Muscle layer of colon (tissue), 2 donors: ENCODE measurements at regions not wholly inside any gene's neighbourhood (a gene's known extent, or its start where the extent isn't known, plus 50 kb on each side); places are given as distances from the start of the nearest gene placed in this dataset.
"Not testable (repeated sequence)": the region's sequence is repeated elsewhere in the genome, so short reads cannot be mapped to it uniquely, and the experiment has no call there.

Source experiments
- H3K27ac ChIP-seq: one replicate; pipeline ENCODE4 v1.7.0; 2013; ENCODE audit warnings: low read depth, mild to moderate bottlenecking, low read length, moderate library complexity
- H3K27me3 ChIP-seq, 2 donors: one replicate each; pipeline ENCODE4 v1.7.0; 2013; ENCODE audit warnings: low read length in 2 of 2, mild to moderate bottlenecking in 2 of 2; ENCODE audit not compliant: insufficient read depth in 2 of 2, control insufficient read depth in 1 of 2
- H3K36me3 ChIP-seq: one replicate; pipeline ENCODE4 v1.7.0; 2013; ENCODE audit warnings: mild to moderate bottlenecking, low read length; ENCODE audit not compliant: insufficient read depth
- H3K4me1 ChIP-seq: one replicate; pipeline ENCODE4 v1.7.0; 2013; ENCODE audit warnings: mild to moderate bottlenecking, low read length; ENCODE audit not compliant: insufficient read depth
- H3K4me3 ChIP-seq, 2 donors: one replicate each; pipeline ENCODE4 v1.7.0; 2013; ENCODE audit warnings: low read length in 2 of 2, low read depth in 1 of 2, mild to moderate bottlenecking in 1 of 2, moderate library complexity in 1 of 2
- H3K9ac ChIP-seq: one replicate; pipeline ENCODE4 v1.7.0; 2013; ENCODE audit warnings: low read length
- H3K9me3 ChIP-seq: one replicate; pipeline ENCODE4 v1.7.0; 2013; ENCODE audit warnings: mild to moderate bottlenecking, low read length
- donor health status: abdominal sarcoma.
- donor health status: Adenocarcinoma of cecum.

GRCh38 chr1:121036792-121037191 lies 147.2 kb downstream of the PPIAL4A start:
- not testable (repeated sequence) for H3K9ac ChIP-seq, H3K4me3 ChIP-seq, H3K36me3 ChIP-seq, H3K27me3 ChIP-seq, H3K9me3 ChIP-seq, H3K27ac ChIP-seq, H3K4me1 ChIP-seq

GRCh38 chr1:121040974-121041373 lies 143.2 kb downstream of the FAM72B start:
- not testable (repeated sequence) for H3K4me3 ChIP-seq, H3K27me3 ChIP-seq, H3K9ac ChIP-seq, H3K27ac ChIP-seq, H3K9me3 ChIP-seq, H3K36me3 ChIP-seq, H3K4me1 ChIP-seq

DNA sequence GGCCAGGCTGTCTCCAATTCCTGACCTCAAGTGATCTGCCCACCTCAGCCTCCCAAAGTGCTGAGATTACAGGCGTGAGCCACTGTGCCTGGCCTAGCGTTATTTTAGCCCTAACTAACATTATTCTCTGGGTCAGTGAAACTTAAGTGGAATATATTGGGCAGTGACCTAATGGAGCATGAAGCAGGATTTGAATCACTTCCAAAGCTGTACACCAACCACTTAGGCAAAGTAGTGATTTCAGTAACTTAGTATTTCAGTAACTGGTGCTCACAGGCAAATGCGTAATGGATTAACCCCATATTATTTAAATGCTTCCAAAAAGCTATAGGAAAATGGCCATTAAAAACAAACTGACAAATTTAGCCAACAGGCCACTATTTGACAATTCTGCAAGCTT lies 142.6 kb downstream of the FAM72B start:
- not testable (repeated sequence) for H3K4me1 ChIP-seq, H3K9ac ChIP-seq, H3K36me3 ChIP-seq, H3K4me3 ChIP-seq, H3K27me3 ChIP-seq, H3K9me3 ChIP-seq, H3K27ac ChIP-seq

- H3K4me3 ChIP-seq, H3K4me1 ChIP-seq, H3K27me3 ChIP-seq, H3K27ac ChIP-seq, H3K9me3 ChIP-seq, H3K36me3 ChIP-seq, H3K9ac ChIP-seq: not testable (repeated sequence)
Observed at GRCh38 chr1:121042882-121043281, 141.3 kb downstream of the FAM72B start.

DNA sequence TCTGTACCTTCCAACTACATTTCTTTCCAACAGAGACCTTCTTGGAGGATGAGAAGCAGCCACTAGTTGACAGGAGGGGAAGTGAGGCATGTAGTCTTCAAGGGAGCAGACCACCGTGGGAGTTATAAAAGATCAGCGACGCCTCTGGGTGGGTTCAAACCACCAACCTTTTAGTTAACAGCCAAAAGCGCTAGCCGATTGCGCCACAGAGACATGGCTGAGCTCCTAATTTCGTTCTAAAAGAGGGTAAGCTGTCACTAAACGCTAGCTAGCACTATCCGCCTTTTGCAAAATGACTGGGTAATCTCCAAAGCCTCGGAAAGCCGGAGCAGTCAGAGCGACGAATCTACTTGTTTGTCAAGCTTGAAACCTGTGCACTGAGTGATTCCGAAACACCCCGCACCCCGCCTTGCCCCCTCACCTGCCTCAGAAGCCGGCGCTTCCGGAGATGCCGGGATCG lies 135.8 kb downstream of the FAM72B start:
- not testable (repeated sequence) for H3K27ac ChIP-seq, H3K9ac ChIP-seq, H3K27me3 ChIP-seq, H3K4me1 ChIP-seq, H3K4me3 ChIP-seq, H3K9me3 ChIP-seq, H3K36me3 ChIP-seq

DNA sequence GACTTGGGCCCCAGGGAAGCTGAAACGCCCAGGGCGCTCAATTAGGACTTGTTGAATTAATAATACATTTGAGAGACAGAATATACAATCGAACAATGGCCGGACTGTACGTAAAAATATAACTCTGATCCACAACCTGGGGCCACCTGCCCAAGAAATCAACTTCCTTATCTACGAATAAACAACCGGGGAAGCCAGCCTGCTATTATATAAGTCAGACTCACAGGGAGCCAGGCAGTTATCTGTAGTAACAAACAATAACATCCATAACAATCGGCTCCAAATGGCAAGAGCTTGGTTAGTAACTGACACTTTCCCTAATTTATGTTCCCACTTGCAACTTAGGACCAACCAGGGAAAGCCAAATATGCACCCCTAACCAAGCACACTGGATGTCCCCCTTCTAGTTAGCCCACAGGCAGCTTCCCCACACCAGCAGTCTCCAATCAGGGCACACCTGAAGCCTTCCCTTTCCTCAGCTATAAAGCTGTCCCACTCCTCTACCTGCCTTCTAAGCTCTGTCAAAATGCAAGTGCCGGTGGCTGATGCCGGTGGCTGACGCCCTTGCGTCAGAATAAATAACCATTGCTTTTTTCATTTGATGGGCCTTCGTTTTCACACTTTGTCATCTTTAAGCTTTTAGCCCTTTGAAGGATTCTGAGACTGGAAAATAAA lies 135.2 kb downstream of the FAM72B start:
- H3K27me3 ChIP-seq, H3K4me1 ChIP-seq, H3K9ac ChIP-seq, H3K36me3 ChIP-seq, H3K27ac ChIP-seq, H3K9me3 ChIP-seq, H3K4me3 ChIP-seq: not testable (repeated sequence)

DNA sequence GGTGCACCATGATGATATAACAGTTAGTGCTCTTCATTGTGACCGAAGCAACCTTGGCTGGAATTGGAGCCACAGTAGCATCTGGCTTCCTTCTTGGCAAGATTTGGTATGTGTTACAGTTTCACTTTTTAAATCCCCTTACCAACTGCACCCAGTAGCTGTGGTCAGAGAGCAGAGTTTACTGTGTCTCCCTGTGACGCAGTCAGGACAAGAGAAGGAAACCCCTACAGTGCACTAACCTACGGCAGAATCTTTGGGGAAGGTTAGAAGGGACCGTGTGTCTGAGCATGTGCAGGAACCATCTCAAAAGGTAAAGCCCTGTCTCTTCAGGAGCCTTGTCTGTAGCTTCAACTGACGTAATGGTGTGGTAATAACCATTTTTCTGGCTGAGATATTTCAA lies 134.0 kb downstream of the FAM72B start:
- not testable (repeated sequence) for H3K9me3 ChIP-seq, H3K9ac ChIP-seq, H3K27me3 ChIP-seq, H3K4me3 ChIP-seq, H3K27ac ChIP-seq, H3K4me1 ChIP-seq, H3K36me3 ChIP-seq

- not testable (repeated sequence) for H3K4me1 ChIP-seq, H3K36me3 ChIP-seq, H3K9me3 ChIP-seq, H3K9ac ChIP-seq, H3K4me3 ChIP-seq, H3K27ac ChIP-seq, H3K27me3 ChIP-seq
Observed at GRCh38 chr1:121051161-121051790, 132.9 kb downstream of the FAM72B start.

DNA sequence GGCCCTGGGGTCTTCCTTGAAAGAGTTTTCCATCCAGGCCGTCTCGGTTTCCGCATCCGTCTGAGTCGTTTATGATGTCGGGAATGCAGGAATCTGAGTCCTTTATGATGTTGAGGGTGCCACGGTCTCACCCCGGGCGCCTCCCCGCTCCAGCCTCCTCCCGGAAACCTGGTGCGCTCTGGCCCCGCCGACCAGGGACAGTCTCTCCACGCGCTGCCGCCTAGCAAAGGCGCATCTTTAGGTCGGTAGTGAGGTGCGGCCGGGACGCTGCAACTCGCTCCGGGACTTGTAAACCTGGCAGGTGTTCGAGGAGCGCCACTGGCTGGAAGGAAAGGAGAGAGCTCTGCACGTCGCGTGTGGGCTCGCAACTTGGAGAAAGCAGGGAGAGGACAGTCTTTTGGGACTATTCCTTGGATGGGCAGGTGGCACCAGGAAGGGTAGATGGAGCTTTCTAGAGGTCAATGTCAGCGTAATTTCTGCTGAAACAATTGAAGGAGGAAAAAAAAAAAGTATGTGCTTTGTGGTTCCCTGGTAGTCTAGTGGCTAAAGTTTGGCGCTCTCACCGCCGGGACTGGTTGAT lies 132.0 kb downstream of the FAM72B start:
- H3K9ac ChIP-seq, H3K4me1 ChIP-seq, H3K4me3 ChIP-seq, H3K27ac ChIP-seq, H3K36me3 ChIP-seq, H3K9me3 ChIP-seq, H3K27me3 ChIP-seq: not testable (repeated sequence)

GRCh38 chr1:121054928-121055327 lies 129.2 kb downstream of the FAM72B start:
- not testable (repeated sequence) for H3K4me1 ChIP-seq, H3K27me3 ChIP-seq, H3K4me3 ChIP-seq, H3K36me3 ChIP-seq, H3K27ac ChIP-seq, H3K9me3 ChIP-seq, H3K9ac ChIP-seq

GRCh38 chr1:121066925-121067324 lies 117.2 kb downstream of the FAM72B start:
- not testable (repeated sequence) for H3K27ac ChIP-seq, H3K9me3 ChIP-seq, H3K4me1 ChIP-seq, H3K27me3 ChIP-seq, H3K4me3 ChIP-seq, H3K9ac ChIP-seq, H3K36me3 ChIP-seq
